ENCODE measurements at regions not wholly inside any gene's neighbourhood (a gene's known extent, or its start where the extent isn't known, plus 50 kb on each side); places are given as distances from the start of the nearest gene placed in this dataset.

DNA sequence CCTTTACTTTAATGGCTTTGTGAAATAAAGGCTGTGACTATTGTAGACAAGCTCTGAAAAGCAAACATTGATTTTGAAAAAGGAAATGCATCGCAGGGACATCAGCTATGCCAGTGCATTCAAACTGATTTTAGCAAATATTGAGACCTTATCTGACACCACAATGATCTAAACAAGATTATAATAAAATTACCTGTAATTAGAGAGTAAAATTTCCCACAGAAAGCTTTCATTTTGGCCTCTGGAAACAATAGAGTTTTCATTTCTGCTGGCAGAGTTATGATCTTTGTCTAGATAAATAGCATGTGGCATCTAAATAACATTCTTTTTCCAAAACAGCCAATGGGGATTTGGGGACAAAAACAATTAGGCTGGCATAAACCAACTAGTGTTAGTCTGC lies 650.4 kb upstream of the PRMT6 start:
- TF ChIP-seq POLR2AphosphoS5 (IDR thresholded peaks at IDR 0.05; ENCODE audit: low read depth, low read length) (no peak), TAF1 (IDR thresholded peaks at IDR 0.05; ENCODE audit: borderline replicate concordance, insufficient read depth, low read length) (no peak), FOXP2 (optimal IDR thresholded peaks at IDR 0.05; ENCODE audit: borderline replicate concordance, extremely low read depth, extremely low read length, insufficient read depth) (no peak), SIN3A (IDR thresholded peaks at IDR 0.05; ENCODE audit: borderline replicate concordance, insufficient read depth, low read length) (no peak)
- TF ChIP-seq, protein P1, sequence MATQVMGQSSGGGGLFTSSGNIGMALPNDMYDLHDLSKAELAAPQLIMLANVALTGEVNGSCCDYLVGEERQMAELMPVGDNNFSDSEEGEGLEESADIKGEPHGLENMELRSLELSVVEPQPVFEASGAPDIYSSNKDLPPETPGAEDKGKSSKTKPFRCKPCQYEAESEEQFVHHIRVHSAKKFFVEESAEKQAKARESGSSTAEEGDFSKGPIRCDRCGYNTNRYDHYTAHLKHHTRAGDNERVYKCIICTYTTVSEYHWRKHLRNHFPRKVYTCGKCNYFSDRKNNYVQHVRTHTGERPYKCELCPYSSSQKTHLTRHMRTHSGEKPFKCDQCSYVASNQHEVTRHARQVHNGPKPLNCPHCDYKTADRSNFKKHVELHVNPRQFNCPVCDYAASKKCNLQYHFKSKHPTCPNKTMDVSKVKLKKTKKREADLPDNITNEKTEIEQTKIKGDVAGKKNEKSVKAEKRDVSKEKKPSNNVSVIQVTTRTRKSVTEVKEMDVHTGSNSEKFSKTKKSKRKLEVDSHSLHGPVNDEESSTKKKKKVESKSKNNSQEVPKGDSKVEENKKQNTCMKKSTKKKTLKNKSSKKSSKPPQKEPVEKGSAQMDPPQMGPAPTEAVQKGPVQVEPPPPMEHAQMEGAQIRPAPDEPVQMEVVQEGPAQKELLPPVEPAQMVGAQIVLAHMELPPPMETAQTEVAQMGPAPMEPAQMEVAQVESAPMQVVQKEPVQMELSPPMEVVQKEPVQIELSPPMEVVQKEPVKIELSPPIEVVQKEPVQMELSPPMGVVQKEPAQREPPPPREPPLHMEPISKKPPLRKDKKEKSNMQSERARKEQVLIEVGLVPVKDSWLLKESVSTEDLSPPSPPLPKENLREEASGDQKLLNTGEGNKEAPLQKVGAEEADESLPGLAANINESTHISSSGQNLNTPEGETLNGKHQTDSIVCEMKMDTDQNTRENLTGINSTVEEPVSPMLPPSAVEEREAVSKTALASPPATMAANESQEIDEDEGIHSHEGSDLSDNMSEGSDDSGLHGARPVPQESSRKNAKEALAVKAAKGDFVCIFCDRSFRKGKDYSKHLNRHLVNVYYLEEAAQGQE (IDR thresholded peaks at IDR 0.05; ENCODE audit: insufficient read depth in 1 of 2, low read depth in 2 of 2, low read length in 2 of 2): no peak

DNA sequence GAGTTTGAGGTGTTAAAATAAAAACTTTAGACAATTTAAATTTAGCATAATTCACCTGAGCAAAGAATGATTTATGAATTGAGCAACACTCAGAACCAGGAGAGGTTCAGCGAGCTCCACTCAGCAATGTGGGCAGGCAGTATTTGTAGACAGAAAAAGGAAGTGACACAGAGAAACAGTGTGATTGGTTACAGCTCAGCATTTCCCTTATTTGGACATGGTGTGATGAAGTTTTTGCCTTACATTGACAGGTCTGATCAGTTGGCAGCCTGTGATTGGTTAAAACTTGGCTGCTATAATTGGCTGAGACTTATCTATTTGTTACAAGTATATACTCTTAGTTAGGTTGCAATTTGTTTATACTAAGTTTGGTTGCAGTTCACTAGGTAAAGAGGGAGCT lies 621.2 kb upstream of the PRMT6 start:
- no peak for TF ChIP-seq FOXP2 (optimal IDR thresholded peaks at IDR 0.05; ENCODE audit: borderline replicate concordance, extremely low read depth, extremely low read length, insufficient read depth)
- TF ChIP-seq POLR2AphosphoS5 (IDR thresholded peaks at IDR 0.05; ENCODE audit: low read depth, low read length): no peak
- TF ChIP-seq TAF1 (IDR thresholded peaks at IDR 0.05; ENCODE audit: borderline replicate concordance, insufficient read depth, low read length): no peak
- TF ChIP-seq, protein P1 (IDR thresholded peaks at IDR 0.05; ENCODE audit: insufficient read depth in 1 of 2, low read depth in 2 of 2, low read length in 2 of 2): no peak
- no peak for TF ChIP-seq SIN3A (IDR thresholded peaks at IDR 0.05; ENCODE audit: borderline replicate concordance, insufficient read depth, low read length)

DNA sequence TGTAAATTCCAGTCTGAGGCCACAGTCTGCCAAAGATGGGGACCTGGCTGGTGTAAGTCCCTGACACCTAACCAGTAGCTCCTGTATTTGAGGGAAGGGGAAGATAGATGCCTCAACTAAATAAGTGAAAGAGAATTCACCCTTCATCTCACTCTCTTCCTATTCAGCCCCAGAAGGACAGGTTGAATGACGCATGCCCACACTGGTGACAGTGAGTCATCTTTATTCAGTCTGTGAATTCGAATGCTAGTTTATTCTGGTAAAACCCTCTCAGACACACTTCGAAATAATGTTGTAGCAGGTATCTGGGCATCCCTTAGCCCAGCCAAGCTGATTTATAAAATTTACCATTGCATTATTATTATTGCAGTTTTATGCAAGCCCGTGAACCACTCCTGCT lies 617.0 kb upstream of the PRMT6 start:
- no peak for TF ChIP-seq FOXP2 (optimal IDR thresholded peaks at IDR 0.05; ENCODE audit: borderline replicate concordance, extremely low read depth, extremely low read length, insufficient read depth)
- TF ChIP-seq SIN3A (IDR thresholded peaks at IDR 0.05; ENCODE audit: borderline replicate concordance, insufficient read depth, low read length): no peak

DNA sequence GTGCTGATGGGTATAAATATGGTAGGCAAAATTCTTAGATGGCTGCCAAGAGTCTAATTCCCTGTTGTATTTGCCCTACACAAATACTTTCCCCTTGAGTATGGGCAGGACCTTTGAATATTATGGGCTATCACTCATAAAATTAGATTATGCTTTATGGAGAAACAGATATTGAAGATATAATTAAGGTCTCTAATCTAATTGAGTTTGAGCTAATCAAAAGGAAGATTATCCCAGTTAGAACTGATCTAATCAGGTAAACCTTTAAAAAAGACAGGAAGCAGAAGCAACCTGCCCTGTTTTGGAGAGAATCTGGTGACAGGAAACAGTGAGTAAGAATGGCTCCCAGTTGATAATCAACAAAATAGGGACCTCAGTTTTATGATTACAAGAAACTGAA lies 609.0 kb upstream of the PRMT6 start:
- TF ChIP-seq, protein P1 (IDR thresholded peaks at IDR 0.05; ENCODE audit: insufficient read depth in 1 of 2, low read depth in 2 of 2, low read length in 2 of 2): no peak

DNA sequence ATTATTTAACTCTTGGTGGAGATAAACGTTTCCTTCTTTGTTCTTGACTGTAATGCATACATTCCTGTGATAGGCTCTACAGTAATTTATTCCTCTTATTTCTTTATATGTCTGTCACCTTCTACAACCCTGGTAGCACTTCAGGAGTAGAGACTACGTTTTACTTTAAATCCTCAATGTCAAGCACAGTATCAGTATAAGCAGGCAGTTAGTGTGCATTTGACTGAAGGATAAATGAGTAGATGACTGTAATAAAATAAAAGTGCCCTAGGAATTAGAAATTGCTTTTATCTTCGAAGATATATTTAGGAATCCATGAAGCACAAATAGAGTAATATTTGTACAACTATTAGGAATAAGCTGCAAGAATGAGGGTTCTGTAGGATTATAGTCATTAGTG lies 599.6 kb upstream of the PRMT6 start:
- TF ChIP-seq TAF1 (IDR thresholded peaks at IDR 0.05; ENCODE audit: borderline replicate concordance, insufficient read depth, low read length) (no peak), FOXP2 (optimal IDR thresholded peaks at IDR 0.05; ENCODE audit: borderline replicate concordance, extremely low read depth, extremely low read length, insufficient read depth) (no peak), SIN3A (IDR thresholded peaks at IDR 0.05; ENCODE audit: borderline replicate concordance, insufficient read depth, low read length) (no peak), POLR2AphosphoS5 (IDR thresholded peaks at IDR 0.05; ENCODE audit: low read depth, low read length) (no peak)
- TF ChIP-seq, protein P1 (IDR thresholded peaks at IDR 0.05; ENCODE audit: insufficient read depth in 1 of 2, low read depth in 2 of 2, low read length in 2 of 2): no peak
